CD14-positive monocyte (primary cell): ENCODE measurements at regions not wholly inside any gene's neighbourhood (a gene's known extent, or its start where the extent isn't known, plus 50 kb on each side); places are given as distances from the start of the nearest gene placed in this dataset.
"Not testable (repeated sequence)": the region's sequence is repeated elsewhere in the genome, so short reads cannot be mapped to it uniquely, and the experiment has no call there.

Experiments
- DNase-seq, 3 donors: peaks; one replicate each; pipeline ENCODE4 v3.0.0-alpha.2; 2011 to 2022
- H2AFZ ChIP-seq: 2 replicates; pipeline ENCODE4 v1.6.0; 2012; ENCODE audit warnings: mild to moderate bottlenecking, low read depth, low read length, inconsistent platforms; ENCODE audit not compliant: insufficient read depth, poor library complexity, severe bottlenecking
- H3K27ac ChIP-seq, 2 donors: 1 replicate in 1 of 2; 2 replicates in 1 of 2; pipeline ENCODE4 v1.5.1; 2012 to 2013; ENCODE audit warnings: low read length in 2 of 2, control low read depth in 1 of 2, inconsistent platforms in 1 of 2, low read depth in 1 of 2, mild to moderate bottlenecking in 1 of 2
- H3K27me3 ChIP-seq, 2 donors: one replicate each; pipeline versions ENCODE4 v1.6.0 to v1.6.1; 2011 to 2013; ENCODE audit warnings: low read length in 2 of 2; ENCODE audit not compliant: control insufficient read depth in 2 of 2, insufficient read depth in 2 of 2
- H3K36me3 ChIP-seq, 2 donors: replicated peaks in 1 of 2; 1 replicate in 1 of 2; 2 replicates in 1 of 2; pipeline versions ENCODE4 v1.5.1 to v1.6.1; 2012 to 2013; ENCODE audit warnings: low read length in 2 of 2, control low read depth in 1 of 2, inconsistent platforms in 1 of 2, mild to moderate bottlenecking in 1 of 2; ENCODE audit not compliant: insufficient read depth in 2 of 2, control insufficient read depth in 1 of 2
- H3K4me1 ChIP-seq, 2 donors: 1 replicate in 1 of 2; 2 replicates in 1 of 2; pipeline versions ENCODE4 v1.5.1 to v1.6.1; 2012 to 2013; ENCODE audit warnings: low read length in 2 of 2, control low read depth in 1 of 2, inconsistent platforms in 1 of 2, mild to moderate bottlenecking in 1 of 2, moderate library complexity in 1 of 2; ENCODE audit not compliant: insufficient read depth in 2 of 2, control insufficient read depth in 1 of 2
- H3K4me2 ChIP-seq: replicated peaks from 2 replicates; pipeline ENCODE3; 2012; ENCODE audit warnings: low read length, moderate library complexity, mild to moderate bottlenecking; ENCODE audit not compliant: poor library complexity, severe bottlenecking; ENCODE audit errors: extremely low read depth
- H3K4me3 ChIP-seq, 3 experiments: fragments of 200-600 bp in 1 of 3; sonication (generic) in 1 of 3; replicated peaks in 1 of 3; 1 replicate in 2 of 3; 2 replicates in 1 of 3; pipeline ENCODE4 v1.5.1; 2011 to 2013; ENCODE audit warnings: low read length in 3 of 3, mild to moderate bottlenecking in 3 of 3, control low read depth in 2 of 3, low read depth in 2 of 3, inconsistent platforms in 1 of 3, moderate library complexity in 1 of 3
- H3K79me2 ChIP-seq: 2 replicates; pipeline ENCODE4 v1.6.0; 2012; ENCODE audit warnings: mild to moderate bottlenecking, control low read depth, inconsistent platforms, low read length, moderate library complexity; ENCODE audit not compliant: insufficient read depth
- H3K9ac ChIP-seq: 2 replicates; pipeline ENCODE4 v1.6.0; 2017; ENCODE audit warnings: low read length, mild to moderate bottlenecking; ENCODE audit not compliant: insufficient read depth, poor library complexity, severe bottlenecking
- H3K9me3 ChIP-seq, 2 donors: replicated peaks in 1 of 2; 1 replicate in 1 of 2; 2 replicates in 1 of 2; pipeline versions ENCODE4 v1.5.1 to v1.6.1; 2012 to 2013; ENCODE audit warnings: low read length in 2 of 2, control low read depth in 1 of 2; ENCODE audit not compliant: control insufficient read depth in 1 of 2, insufficient read depth in 1 of 2
- H4K20me1 ChIP-seq: 2 replicates; pipeline ENCODE4 v1.6.0; 2012; ENCODE audit warnings: mild to moderate bottlenecking, low read length, control low read depth, moderate library complexity; ENCODE audit not compliant: insufficient read depth
- H3K27ac Mint-ChIP-seq, 7 donors: one replicate each; pipeline ENCODE4 v1.8.0; 2020; ENCODE audit warnings: mild to moderate bottlenecking in 7 of 7, mixed read lengths in 7 of 7, moderate library complexity in 6 of 7, inconsistent platforms in 2 of 7
- H3K27me3 Mint-ChIP-seq, 3 donors: one replicate each; pipeline ENCODE4 v1.8.0; 2021 to 2022; ENCODE audit warnings: low read depth in 3 of 3, mild to moderate bottlenecking in 3 of 3, mixed read lengths in 3 of 3, moderate library complexity in 3 of 3, inconsistent platforms in 1 of 3
- H3K36me3 Mint-ChIP-seq, 2 donors: one replicate each; pipeline ENCODE4 v1.8.0; 2020; ENCODE audit warnings: mixed read lengths in 2 of 2, inconsistent platforms in 1 of 2, mild to moderate bottlenecking in 1 of 2
- H3K4me1 Mint-ChIP-seq: one replicate; pipeline ENCODE4 v1.8.0; 2020; ENCODE audit warnings: mild to moderate bottlenecking, mixed read lengths
- H3K4me3 Mint-ChIP-seq, 2 donors: one replicate each; pipeline ENCODE4 v1.8.0; 2020; ENCODE audit warnings: mild to moderate bottlenecking in 2 of 2, mixed read lengths in 2 of 2, moderate library complexity in 1 of 2
- H3K9me3 Mint-ChIP-seq, 7 donors: one replicate each; pipeline ENCODE4 v1.8.0; 2020 to 2022; ENCODE audit warnings: mixed read lengths in 7 of 7, mild to moderate bottlenecking in 6 of 7, moderate library complexity in 6 of 7, inconsistent platforms in 2 of 7
- CTCF ChIP-seq: fragments of 200-600 bp; IDR thresholded peaks from one replicate; pipeline ENCODE4 v1.8.0; 2022; ENCODE audit warnings: antibody characterized with exemption, mild to moderate bottlenecking
- WGBS: methylation state at CpG from one replicate; pipeline ENCODE4 v1.1.5; 2013; ENCODE audit warnings: missing lambda C conversion rate; ENCODE audit not compliant: insufficient coverage; 5-methylcytosine and 5-hydroxymethylcytosine counted together
- intact Hi-C, 2 donors: fragments of 100-400 bp; cut with micrococcal nuclease; formaldehyde crosslinking; loops; one replicate each; pipeline versions ENCODE4 v1.15.0 to v1.15.1; 2023

DNA sequence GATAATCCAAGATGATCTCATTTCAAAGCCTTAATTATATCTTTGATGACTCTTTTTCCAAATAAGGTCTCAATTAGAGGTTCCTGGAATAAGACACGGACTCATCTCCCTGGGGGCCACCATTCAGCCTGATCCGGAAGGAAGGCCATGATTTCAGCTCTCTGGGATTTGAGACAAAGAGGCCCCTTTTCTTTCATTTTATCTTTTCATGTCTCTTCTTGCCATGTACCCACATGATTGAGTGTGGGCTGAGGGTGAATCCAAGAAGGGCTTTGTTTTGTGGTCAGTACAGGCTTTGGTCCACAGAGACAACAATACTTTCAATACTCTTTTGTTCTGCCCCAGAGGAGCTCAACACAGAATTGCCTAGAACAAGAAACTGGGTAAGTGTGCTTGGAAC is 261.2 kb downstream of the TRIML1 start:
- TF ChIP-seq CTCF = no peak
- H3K27me3 Mint-ChIP-seq = no peaks in the 10 kb centered on the region
- no peaks in the 10 kb centered on the region for H3K4me1 ChIP-seq
- H3K4me1 Mint-ChIP-seq = no peaks in the 10 kb centered on the region
- no peaks in the 10 kb centered on the region for H4K20me1 ChIP-seq
- intact Hi-C loops = no loop called here
- H3K9me3 Mint-ChIP-seq = peaks cover 4 to 17% (median 12%) of the 10 kb centered on the region in 7 donors
- DNase-seq = no peak
- no peaks in the 10 kb centered on the region for H3K79me2 ChIP-seq
- H3K27me3 ChIP-seq = no peaks in the 10 kb centered on the region
- H3K9me3 ChIP-seq = peaks cover 13 to 16% of the 10 kb centered on the region in 2 donors
- H3K9ac ChIP-seq = no peak overlapping the region
- no peak overlapping the region for H3K4me3 ChIP-seq
- H3K36me3 ChIP-seq = no peaks in the 10 kb centered on the region
- H3K4me3 Mint-ChIP-seq = no peak overlapping the region
- H3K36me3 Mint-ChIP-seq = no peaks in the 10 kb centered on the region
- no peak overlapping the region for H3K4me2 ChIP-seq
- no peak overlapping the region for H3K27ac ChIP-seq
- H2AFZ ChIP-seq = no peak overlapping the region
- 83% methylated on average over 1 of the region's 2 CpGs for whole genome bisulfite sequencing
- H3K27ac Mint-ChIP-seq = no peak overlapping the region

GRCh38 chr4:188403272-188403671 is 264.0 kb downstream of the TRIML1 start:
- H3K27me3 ChIP-seq = no peaks in the 10 kb centered on the region
- no peak overlapping the region for H3K4me2 ChIP-seq
- no peak overlapping the region for H3K4me3 ChIP-seq
- H2AFZ ChIP-seq = no peak overlapping the region
- H4K20me1 ChIP-seq = no peaks in the 10 kb centered on the region
- intact Hi-C loops = no loop called here
- no peaks in the 10 kb centered on the region for H3K36me3 Mint-ChIP-seq
- DNase-seq = no peak
- peaks cover 4 to 26% (median 15%) of the 10 kb centered on the region in 7 donors for H3K9me3 Mint-ChIP-seq
- no peak overlapping the region for H3K27ac Mint-ChIP-seq
- H3K4me3 Mint-ChIP-seq = no peak overlapping the region
- H3K79me2 ChIP-seq = no peaks in the 10 kb centered on the region
- no peak overlapping the region for H3K9ac ChIP-seq
- 88% methylated on average over 1 of the region's 6 CpGs for WGBS
- H3K36me3 ChIP-seq = no peaks in the 10 kb centered on the region
- H3K27ac ChIP-seq = no peak overlapping the region
- no peaks in the 10 kb centered on the region for H3K4me1 Mint-ChIP-seq
- TF ChIP-seq CTCF = no peak
- no peaks in the 10 kb centered on the region for H3K27me3 Mint-ChIP-seq
- peaks cover 16 to 18% of the 10 kb centered on the region in 2 donors for H3K9me3 ChIP-seq
- no peaks in the 10 kb centered on the region for H3K4me1 ChIP-seq

DNA sequence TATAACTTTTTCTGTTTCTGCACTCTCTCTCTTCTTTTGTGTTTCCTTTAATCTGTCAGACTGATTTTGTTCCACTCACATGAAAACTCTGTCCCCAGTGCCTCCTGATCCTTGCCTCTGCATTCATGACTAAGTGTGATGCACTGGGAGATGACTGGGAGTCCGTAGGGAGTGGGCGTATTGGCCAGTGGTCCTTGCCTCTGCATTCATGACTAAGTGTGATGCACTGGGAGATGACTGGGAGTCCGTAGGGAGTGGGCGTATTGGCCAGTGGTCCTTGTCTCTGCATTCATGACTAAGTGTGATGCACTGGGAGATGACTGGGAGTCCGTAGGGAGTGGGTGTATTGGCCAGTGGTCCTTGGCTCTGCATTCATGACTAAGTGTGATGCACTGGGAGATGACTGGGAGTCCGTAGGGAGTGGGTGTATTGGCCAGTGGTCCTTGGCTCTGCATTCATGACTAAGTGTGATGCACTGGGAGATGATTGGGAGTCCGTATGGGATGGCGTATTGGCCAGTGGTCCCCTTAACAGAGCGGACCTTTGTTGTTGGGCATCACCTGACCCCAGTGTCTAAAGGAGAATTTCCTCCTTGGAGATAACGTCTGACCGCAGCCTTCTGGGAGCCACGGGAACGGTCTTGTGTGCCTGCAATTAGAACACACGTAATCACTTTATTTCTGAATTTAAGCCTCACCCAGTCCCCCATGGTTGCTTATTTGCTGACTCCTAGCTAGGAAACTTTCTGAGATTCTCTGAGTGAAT is 266.0 kb downstream of the TRIML1 start:
- H3K4me1 Mint-ChIP-seq, H3K4me3 Mint-ChIP-seq, H3K79me2 ChIP-seq, H3K27ac Mint-ChIP-seq, H3K27ac ChIP-seq, DNase-seq, H3K4me1 ChIP-seq, H2AFZ ChIP-seq, H3K27me3 ChIP-seq, H3K36me3 Mint-ChIP-seq, H3K36me3 ChIP-seq, intact Hi-C loops, H3K9ac ChIP-seq, H3K4me3 ChIP-seq, H3K4me2 ChIP-seq, H4K20me1 ChIP-seq, H3K27me3 Mint-ChIP-seq: not testable (repeated sequence)
- peaks cover 15 to 18% of the 10 kb centered on the region in 2 donors for H3K9me3 ChIP-seq
- peaks cover 4 to 27% (median 13%) of the 10 kb centered on the region in 7 donors for H3K9me3 Mint-ChIP-seq
- no CpG with 5 or more reads among the region's 14 CpGs for WGBS
